Testis (tissue), 2 donors: ENCODE measurements at regions not wholly inside any gene's neighbourhood (a gene's known extent, or its start where the extent isn't known, plus 50 kb on each side); places are given as distances from the start of the nearest gene placed in this dataset.

Source experiments
- POLR2A ChIP-seq: fragments of 450-650 bp; IDR thresholded peaks from one replicate; pipeline ENCODE4 v1.6.1; 2017; ENCODE audit warnings: antibody characterized with exemption, mild to moderate bottlenecking, moderate library complexity
- TF ChIP-seq, protein P1 (sequence below), 3 experiments: fragments of 450-650 bp in 2 of 3; fragments of 200-600 bp in 1 of 3; sonication (generic) in 1 of 3; IDR thresholded peaks; one replicate each; pipeline ENCODE4 v1.5.1; 2016 to 2019; ENCODE audit warnings: antibody characterized with exemption in 3 of 3, mild to moderate bottlenecking in 2 of 3, moderate library complexity in 1 of 3

DNA sequence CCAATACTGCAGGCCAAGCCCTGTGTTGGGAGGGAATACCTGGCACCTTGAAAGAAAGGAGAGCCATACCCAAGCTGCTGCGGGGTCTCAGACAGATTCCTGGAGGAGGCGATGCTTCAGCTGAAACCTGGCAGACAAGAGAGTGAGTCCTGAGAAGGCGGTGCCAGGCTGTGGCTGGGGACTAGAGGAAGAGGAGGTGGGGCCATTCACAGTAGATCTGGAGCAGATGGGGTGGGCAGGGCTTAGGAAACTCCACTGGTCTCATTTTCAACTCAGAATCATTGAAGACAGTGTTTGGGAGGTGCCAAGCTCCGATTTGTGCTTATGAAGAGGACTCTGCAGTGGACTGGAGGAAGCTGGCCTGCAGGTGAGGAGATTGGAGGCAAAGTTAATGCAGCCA lies 236.3 kb upstream of the MKI67 start:
- TF ChIP-seq POLR2A, result no peak
- TF ChIP-seq, protein P1, sequence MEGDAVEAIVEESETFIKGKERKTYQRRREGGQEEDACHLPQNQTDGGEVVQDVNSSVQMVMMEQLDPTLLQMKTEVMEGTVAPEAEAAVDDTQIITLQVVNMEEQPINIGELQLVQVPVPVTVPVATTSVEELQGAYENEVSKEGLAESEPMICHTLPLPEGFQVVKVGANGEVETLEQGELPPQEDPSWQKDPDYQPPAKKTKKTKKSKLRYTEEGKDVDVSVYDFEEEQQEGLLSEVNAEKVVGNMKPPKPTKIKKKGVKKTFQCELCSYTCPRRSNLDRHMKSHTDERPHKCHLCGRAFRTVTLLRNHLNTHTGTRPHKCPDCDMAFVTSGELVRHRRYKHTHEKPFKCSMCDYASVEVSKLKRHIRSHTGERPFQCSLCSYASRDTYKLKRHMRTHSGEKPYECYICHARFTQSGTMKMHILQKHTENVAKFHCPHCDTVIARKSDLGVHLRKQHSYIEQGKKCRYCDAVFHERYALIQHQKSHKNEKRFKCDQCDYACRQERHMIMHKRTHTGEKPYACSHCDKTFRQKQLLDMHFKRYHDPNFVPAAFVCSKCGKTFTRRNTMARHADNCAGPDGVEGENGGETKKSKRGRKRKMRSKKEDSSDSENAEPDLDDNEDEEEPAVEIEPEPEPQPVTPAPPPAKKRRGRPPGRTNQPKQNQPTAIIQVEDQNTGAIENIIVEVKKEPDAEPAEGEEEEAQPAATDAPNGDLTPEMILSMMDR (IDR thresholded peaks at IDR 0.05), result no peak
